A549 (cell line): ENCODE measurements at regions not wholly inside any gene's neighbourhood (a gene's known extent, or its start where the extent isn't known, plus 50 kb on each side); places are given as distances from the start of the nearest gene placed in this dataset.
"Not testable (repeated sequence)": the region's sequence is repeated elsewhere in the genome, so short reads cannot be mapped to it uniquely, and the experiment has no call there.

Experiments
- CBX2 ChIP-seq: fragments of 200-600 bp; sonication (generic); IDR thresholded peaks from 2 replicates; pipeline ENCODE4 v1.6.1; 2016; ENCODE audit warnings: low read depth, mild to moderate bottlenecking, borderline replicate concordance
- JUN ChIP-seq, 2 experiments: fragments of >200 bp; sonication (Bioruptor Twin); formaldehyde crosslinking; IDR thresholded peaks; 2 replicates in 1 of 2; 3 replicates in 1 of 2; pipeline ENCODE4 v1.6.1; 2016 to 2017
- KDM1A ChIP-seq: fragments of 200-600 bp; sonication (generic); IDR thresholded peaks from 2 replicates; pipeline ENCODE4 v1.6.1; 2016; ENCODE audit warnings: low read depth, mild to moderate bottlenecking
- POLR2A ChIP-seq: IDR thresholded peaks from 2 replicates; pipeline ENCODE4 v1.6.1; 2012; ENCODE audit warnings: mild to moderate bottlenecking, low read length
- POLR2AphosphoS2 ChIP-seq: conservative IDR thresholded peaks from 2 replicates; pipeline ENCODE4 v1.6.1; 2012; ENCODE audit warnings: low read length, improper control_type of control experiment, inconsistent platforms
- TF ChIP-seq, protein P1 (sequence below): fragments of >200 bp; sonication (Bioruptor Twin); formaldehyde crosslinking; IDR thresholded peaks from 3 replicates; pipeline ENCODE4 v1.5.1; 2016

DNA sequence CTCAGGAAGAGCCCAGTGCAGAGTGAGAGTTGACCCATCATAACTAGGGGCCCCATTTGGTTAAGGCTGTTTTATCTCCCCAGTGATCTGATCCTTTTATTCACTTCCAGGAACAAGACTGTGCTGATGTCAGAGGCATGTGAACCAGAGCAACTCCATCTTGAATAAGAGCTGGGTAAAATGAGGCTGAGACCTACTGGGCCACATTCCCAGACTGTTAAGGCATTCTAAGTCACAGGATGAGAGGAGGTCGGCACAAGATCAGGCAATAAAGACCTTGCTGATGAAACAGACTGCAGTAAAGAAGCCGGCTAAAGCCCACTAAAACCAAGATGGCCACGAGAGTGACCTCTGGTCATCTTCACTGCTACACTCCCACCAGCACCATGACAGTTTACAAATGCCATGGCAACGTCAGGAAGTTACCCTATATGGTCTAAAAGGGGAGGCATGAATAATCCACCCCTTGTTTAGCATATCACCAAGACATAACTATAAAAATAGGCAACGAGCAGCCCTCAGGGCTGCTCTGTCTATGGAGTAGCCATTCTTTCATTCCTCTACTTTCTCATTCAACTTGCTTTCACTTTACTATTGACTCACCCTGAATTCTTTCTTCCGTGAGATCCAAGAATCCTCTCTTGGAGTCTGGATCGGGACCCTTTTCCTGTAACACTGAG is 55.3 kb upstream of the CHST15 start:
- not testable (repeated sequence) for TF ChIP-seq KDM1A; POLR2AphosphoS2; JUN (IDR thresholded peaks at IDR 0.05); POLR2A; CBX2
- TF ChIP-seq, protein P1, sequence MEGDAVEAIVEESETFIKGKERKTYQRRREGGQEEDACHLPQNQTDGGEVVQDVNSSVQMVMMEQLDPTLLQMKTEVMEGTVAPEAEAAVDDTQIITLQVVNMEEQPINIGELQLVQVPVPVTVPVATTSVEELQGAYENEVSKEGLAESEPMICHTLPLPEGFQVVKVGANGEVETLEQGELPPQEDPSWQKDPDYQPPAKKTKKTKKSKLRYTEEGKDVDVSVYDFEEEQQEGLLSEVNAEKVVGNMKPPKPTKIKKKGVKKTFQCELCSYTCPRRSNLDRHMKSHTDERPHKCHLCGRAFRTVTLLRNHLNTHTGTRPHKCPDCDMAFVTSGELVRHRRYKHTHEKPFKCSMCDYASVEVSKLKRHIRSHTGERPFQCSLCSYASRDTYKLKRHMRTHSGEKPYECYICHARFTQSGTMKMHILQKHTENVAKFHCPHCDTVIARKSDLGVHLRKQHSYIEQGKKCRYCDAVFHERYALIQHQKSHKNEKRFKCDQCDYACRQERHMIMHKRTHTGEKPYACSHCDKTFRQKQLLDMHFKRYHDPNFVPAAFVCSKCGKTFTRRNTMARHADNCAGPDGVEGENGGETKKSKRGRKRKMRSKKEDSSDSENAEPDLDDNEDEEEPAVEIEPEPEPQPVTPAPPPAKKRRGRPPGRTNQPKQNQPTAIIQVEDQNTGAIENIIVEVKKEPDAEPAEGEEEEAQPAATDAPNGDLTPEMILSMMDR, result not testable (repeated sequence)
